ENCODE measurements at regions not wholly inside any gene's neighbourhood (a gene's known extent, or its start where the extent isn't known, plus 50 kb on each side); places are given as distances from the start of the nearest gene placed in this dataset.

DNA sequence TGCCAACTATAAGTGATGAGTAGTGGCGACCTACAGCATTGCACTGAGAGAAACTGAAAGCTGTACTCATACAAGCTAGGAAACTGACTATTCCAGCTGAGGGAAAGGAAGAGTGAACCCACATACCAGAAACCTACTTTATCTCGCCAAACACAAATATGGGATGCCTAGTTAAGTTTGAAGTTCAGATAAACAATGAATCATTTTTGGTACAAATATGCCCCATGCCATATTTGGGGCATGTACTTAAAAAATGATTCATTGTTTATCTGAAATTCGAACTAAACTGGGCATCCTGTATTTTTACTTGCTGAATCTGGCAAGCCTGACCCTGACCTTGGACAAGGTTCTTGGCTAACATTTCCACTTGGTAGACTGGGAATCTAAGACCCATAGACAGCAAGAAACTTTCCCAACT is 527.8 kb upstream of the PSMD7 start:
- TF ChIP-seq, protein P1, sequence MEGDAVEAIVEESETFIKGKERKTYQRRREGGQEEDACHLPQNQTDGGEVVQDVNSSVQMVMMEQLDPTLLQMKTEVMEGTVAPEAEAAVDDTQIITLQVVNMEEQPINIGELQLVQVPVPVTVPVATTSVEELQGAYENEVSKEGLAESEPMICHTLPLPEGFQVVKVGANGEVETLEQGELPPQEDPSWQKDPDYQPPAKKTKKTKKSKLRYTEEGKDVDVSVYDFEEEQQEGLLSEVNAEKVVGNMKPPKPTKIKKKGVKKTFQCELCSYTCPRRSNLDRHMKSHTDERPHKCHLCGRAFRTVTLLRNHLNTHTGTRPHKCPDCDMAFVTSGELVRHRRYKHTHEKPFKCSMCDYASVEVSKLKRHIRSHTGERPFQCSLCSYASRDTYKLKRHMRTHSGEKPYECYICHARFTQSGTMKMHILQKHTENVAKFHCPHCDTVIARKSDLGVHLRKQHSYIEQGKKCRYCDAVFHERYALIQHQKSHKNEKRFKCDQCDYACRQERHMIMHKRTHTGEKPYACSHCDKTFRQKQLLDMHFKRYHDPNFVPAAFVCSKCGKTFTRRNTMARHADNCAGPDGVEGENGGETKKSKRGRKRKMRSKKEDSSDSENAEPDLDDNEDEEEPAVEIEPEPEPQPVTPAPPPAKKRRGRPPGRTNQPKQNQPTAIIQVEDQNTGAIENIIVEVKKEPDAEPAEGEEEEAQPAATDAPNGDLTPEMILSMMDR (IDR thresholded peaks at IDR 0.05; ENCODE audit: low read depth, low read length, poor library complexity, severe bottlenecking): no peak
- no peak for TF ChIP-seq EZH2phosphoT487 (IDR thresholded peaks at IDR 0.05; ENCODE audit: borderline replicate concordance, low read length)

Measured in DOHH2 (cell line).